Fibroblast of lung (primary cell): ENCODE measurements at regions not wholly inside any gene's neighbourhood (a gene's known extent, or its start where the extent isn't known, plus 50 kb on each side); places are given as distances from the start of the nearest gene placed in this dataset.

Source experiments
- DNase-seq, 2 donors: peaks; one replicate each; pipeline versions ENCODE4 v3.0.0 to v3.0.0-alpha.2; 2010; ENCODE audit warnings: low read depth in 2 of 2
- H2AFZ ChIP-seq: 2 replicates; pipeline ENCODE4 v1.5.1; 2012; ENCODE audit warnings: low read length, control low read depth, inconsistent platforms
- H3K27ac ChIP-seq: 2 replicates; pipeline ENCODE4 v1.5.1; 2011; ENCODE audit warnings: low read length, control low read depth; ENCODE audit not compliant: insufficient read depth
- H3K27me3 ChIP-seq: 2 replicates; pipeline ENCODE4 v1.5.1; 2011; ENCODE audit warnings: mild to moderate bottlenecking, low read length; ENCODE audit not compliant: control insufficient read depth, insufficient read depth
- H3K36me3 ChIP-seq: 2 replicates; pipeline ENCODE4 v1.5.1; 2011; ENCODE audit warnings: low read length; ENCODE audit not compliant: control insufficient read depth, insufficient read depth
- H3K4me1 ChIP-seq: 2 replicates; pipeline ENCODE4 v1.5.1; 2011; ENCODE audit warnings: low read length; ENCODE audit not compliant: control insufficient read depth, insufficient read depth; ENCODE audit errors: extremely low read depth
- H3K4me2 ChIP-seq: 2 replicates; pipeline ENCODE4 v1.5.1; 2011; ENCODE audit warnings: low read length, control low read depth; ENCODE audit not compliant: insufficient read depth; ENCODE audit errors: extremely low read depth
- H3K4me3 ChIP-seq, 4 experiments: fragments of 200-600 bp in 1 of 4; sonication (generic) in 1 of 4; replicated peaks in 1 of 4; 2 replicates each; pipeline ENCODE4 v1.5.1; 2011 to 2016; ENCODE audit warnings: low read length in 4 of 4, low read depth in 3 of 4, mild to moderate bottlenecking in 3 of 4, control low read depth in 2 of 4, inconsistent platforms in 1 of 4, mixed read lengths in 1 of 4; ENCODE audit not compliant: insufficient read depth in 1 of 4; ENCODE audit errors: control extremely low read depth in 1 of 4
- H3K79me2 ChIP-seq: 2 replicates; pipeline ENCODE4 v1.5.1; 2012; ENCODE audit warnings: mild to moderate bottlenecking, low read length, inconsistent platforms; ENCODE audit not compliant: control insufficient read depth, insufficient read depth
- H3K9ac ChIP-seq: 2 replicates; pipeline ENCODE4 v1.5.1; 2011; ENCODE audit warnings: mild to moderate bottlenecking, low read length, control low read depth; ENCODE audit not compliant: insufficient read depth
- H3K9me3 ChIP-seq: 2 replicates; pipeline ENCODE4 v1.5.1; 2012; ENCODE audit warnings: low read depth, low read length; ENCODE audit not compliant: control insufficient read depth, insufficient read depth
- H4K20me1 ChIP-seq: 2 replicates; pipeline ENCODE4 v1.5.1; 2011; ENCODE audit warnings: low read length; ENCODE audit not compliant: control insufficient read depth, insufficient read depth; ENCODE audit errors: extremely low read depth
- EZH2 ChIP-seq: IDR thresholded peaks from 2 replicates; pipeline ENCODE4 v1.5.1; 2012; ENCODE audit warnings: low read length, control low read depth, mild to moderate bottlenecking; ENCODE audit errors: missing control alignments
- TF ChIP-seq, protein P1 (sequence below), 2 donors: IDR thresholded peaks in 1 of 2; conservative IDR thresholded peaks in 1 of 2; 1 replicate in 1 of 2; 2 replicates in 1 of 2; pipeline ENCODE4 v1.5.1; 2011 to 2012; ENCODE audit warnings: low read length in 2 of 2, control low read depth in 1 of 2, inconsistent platforms in 1 of 2, low read depth in 1 of 2, mild to moderate bottlenecking in 1 of 2

DNA sequence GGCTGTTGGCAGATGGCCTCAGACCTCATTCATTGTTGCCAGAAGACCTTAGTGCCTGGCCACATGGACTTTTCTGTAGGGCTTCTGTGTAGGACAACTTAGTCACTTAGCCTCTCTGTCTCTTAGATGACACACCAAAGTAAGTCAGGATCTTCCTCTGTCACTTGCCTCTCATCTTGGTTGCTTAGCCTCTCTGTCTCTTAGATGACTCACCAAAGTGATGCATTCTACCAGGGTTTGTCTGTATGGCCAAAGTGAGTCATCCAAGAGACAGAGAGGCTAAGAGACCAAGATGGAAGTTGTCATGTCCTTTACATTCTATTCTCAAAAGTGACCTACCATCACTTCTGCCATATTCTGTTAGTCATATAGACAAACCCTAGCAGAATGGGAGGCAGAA lies 255.9 kb upstream of the DEFB112 start:
- Histone ChIP-seq H3K27ac (no peak overlapping the region), H2AFZ (no peak overlapping the region), H3K79me2 (no peaks in the 10 kb centered on the region), H3K36me3 (no peaks in the 10 kb centered on the region), H3K4me3 (no peak overlapping the region), H3K9ac (no peak overlapping the region), H4K20me1 (no peaks in the 10 kb centered on the region), H3K27me3 (no peaks in the 10 kb centered on the region), H3K4me2 (no peak overlapping the region), H3K9me3 (no peaks in the 10 kb centered on the region), H3K4me1 (no peaks in the 10 kb centered on the region)
- no peak for TF ChIP-seq EZH2
- TF ChIP-seq, protein P1, sequence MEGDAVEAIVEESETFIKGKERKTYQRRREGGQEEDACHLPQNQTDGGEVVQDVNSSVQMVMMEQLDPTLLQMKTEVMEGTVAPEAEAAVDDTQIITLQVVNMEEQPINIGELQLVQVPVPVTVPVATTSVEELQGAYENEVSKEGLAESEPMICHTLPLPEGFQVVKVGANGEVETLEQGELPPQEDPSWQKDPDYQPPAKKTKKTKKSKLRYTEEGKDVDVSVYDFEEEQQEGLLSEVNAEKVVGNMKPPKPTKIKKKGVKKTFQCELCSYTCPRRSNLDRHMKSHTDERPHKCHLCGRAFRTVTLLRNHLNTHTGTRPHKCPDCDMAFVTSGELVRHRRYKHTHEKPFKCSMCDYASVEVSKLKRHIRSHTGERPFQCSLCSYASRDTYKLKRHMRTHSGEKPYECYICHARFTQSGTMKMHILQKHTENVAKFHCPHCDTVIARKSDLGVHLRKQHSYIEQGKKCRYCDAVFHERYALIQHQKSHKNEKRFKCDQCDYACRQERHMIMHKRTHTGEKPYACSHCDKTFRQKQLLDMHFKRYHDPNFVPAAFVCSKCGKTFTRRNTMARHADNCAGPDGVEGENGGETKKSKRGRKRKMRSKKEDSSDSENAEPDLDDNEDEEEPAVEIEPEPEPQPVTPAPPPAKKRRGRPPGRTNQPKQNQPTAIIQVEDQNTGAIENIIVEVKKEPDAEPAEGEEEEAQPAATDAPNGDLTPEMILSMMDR (conservative IDR thresholded peaks at IDR 0.05 in 1 of 2, IDR thresholded peaks at IDR 0.05 in 1 of 2; ENCODE audit: low read depth in 1 of 2, low read length in 2 of 2), result no peak
- no peak for DNase-seq

GRCh38 chr6:50318536-50318935 lies 268.8 kb upstream of the DEFB112 start:
- Histone ChIP-seq H4K20me1 (no peaks in the 10 kb centered on the region), H3K9me3 (no peaks in the 10 kb centered on the region), H3K79me2 (no peaks in the 10 kb centered on the region), H3K4me3 (no peak overlapping the region), H2AFZ (no peak overlapping the region), H3K36me3 (no peaks in the 10 kb centered on the region), H3K27ac (no peak overlapping the region), H3K4me2 (no peak overlapping the region), H3K4me1 (no peaks in the 10 kb centered on the region), H3K27me3 (no peaks in the 10 kb centered on the region), H3K9ac (no peak overlapping the region)
- TF ChIP-seq EZH2, result no peak
- TF ChIP-seq, protein P1 (conservative IDR thresholded peaks at IDR 0.05 in 1 of 2, IDR thresholded peaks at IDR 0.05 in 1 of 2; ENCODE audit: low read depth in 1 of 2, low read length in 2 of 2), result no peak
- DNase-seq, result no peak

GRCh38 chr6:50330347-50330746 lies 280.6 kb upstream of the DEFB112 start:
- Histone ChIP-seq H3K4me3 (no peak overlapping the region), H3K36me3 (no peaks in the 10 kb centered on the region), H3K4me2 (no peak overlapping the region), H3K27ac (no peak overlapping the region), H3K9me3 (no peaks in the 10 kb centered on the region), H4K20me1 (no peaks in the 10 kb centered on the region), H3K27me3 (no peaks in the 10 kb centered on the region), H3K79me2 (no peaks in the 10 kb centered on the region), H3K4me1 (no peaks in the 10 kb centered on the region), H2AFZ (no peak overlapping the region), H3K9ac (no peak overlapping the region)
- no peak for DNase-seq
- TF ChIP-seq, protein P1 (conservative IDR thresholded peaks at IDR 0.05 in 1 of 2, IDR thresholded peaks at IDR 0.05 in 1 of 2; ENCODE audit: low read depth in 1 of 2, low read length in 2 of 2), result no peak
- no peak for TF ChIP-seq EZH2
